Activated CD8-positive, alpha-beta memory T cell treated with anti-CD3 and anti-CD28 coated beads for 24 hours (primary cell): ENCODE measurements at regions not wholly inside any gene's neighbourhood (a gene's known extent, or its start where the extent isn't known, plus 50 kb on each side); places are given as distances from the start of the nearest gene placed in this dataset.

Source experiments
- DNase-seq: peaks from one replicate; pipeline ENCODE4 v3.0.0-alpha.2; 2020

DNA sequence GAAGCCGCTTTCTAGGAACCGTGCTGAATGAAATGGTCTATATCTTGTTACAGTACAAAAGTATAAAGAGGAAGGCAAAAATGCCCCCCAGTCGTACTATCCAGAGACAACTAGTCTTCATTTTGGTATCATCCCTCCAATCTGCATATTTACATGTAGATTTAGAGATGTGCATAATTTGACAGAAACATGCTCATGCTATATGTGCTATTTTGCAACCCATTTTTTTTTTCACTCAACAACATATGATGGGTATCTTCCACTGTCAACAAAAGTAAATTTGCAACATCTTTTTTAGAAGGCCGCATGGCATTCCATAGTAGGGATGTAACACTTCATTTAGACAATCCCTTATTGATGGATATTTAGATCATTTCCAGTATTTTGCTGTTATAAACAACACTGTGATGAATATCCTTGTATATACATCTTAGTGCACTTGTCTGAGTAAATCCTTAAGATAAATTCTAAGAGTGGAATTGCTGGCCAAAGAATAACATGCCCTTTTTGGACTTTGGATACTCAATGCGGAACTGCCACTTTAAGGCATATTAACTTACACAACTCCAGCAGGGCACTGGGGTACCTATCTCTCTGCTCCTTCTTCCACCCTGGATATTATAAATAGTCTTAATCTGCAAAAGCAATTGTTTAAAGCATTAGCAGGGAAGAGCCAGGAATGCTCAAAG, 71.1 kb upstream of the SH3PXD2B start:
- no peak for DNase-seq

DNA sequence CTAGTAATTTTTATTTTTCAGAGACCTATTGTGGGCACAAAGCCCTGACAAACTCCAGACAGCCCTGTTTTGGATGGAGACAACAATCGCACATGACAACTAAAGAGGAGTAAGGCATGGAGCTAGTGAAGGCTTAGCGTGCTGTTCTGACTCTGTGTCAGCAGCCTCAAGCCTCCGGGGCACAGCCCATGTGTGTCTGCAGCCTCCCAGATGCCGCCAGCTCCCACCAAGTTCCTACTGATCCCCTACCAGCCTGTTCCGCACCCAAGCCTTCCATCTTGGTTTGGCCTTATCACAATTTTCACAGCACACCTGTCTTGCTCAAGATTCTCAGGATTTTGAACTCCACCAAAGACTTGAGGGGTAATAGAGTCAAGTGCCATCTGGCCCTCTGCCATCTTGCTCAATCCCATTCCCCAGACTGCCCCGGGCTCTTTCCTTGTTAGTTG, 70.3 kb upstream of the SH3PXD2B start:
- DNase-seq, result peak; percentile 13

DNA sequence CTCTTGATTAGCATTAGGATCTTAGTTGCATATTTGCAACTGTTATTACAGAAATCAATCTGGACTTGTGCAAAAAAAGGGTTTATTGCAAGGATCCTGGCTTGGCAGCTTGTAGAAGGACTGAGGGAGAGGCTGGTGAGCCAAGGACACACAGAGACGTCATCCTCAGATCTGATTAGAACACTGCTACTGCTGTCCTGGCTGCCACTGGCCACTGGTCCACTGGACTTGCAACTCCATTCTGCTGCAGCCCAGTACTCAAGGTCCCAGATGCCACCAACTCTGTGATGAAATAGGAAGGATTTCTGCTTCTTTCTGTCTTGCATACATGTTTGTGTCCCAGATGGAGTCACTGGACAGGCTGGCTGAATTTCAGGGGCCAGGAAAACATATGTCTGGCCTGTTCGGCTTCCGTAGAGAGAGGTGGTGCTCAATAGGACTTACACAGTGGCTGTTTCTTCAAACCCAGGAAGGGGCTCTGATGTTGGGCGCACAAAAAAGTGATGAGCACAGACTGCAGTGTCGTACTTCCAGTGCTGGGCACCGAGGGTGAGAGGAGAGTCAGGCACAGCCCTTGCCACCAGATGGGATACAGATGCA, 68.9 kb upstream of the SH3PXD2B start:
- peak; percentile 17 for DNase-seq

DNA sequence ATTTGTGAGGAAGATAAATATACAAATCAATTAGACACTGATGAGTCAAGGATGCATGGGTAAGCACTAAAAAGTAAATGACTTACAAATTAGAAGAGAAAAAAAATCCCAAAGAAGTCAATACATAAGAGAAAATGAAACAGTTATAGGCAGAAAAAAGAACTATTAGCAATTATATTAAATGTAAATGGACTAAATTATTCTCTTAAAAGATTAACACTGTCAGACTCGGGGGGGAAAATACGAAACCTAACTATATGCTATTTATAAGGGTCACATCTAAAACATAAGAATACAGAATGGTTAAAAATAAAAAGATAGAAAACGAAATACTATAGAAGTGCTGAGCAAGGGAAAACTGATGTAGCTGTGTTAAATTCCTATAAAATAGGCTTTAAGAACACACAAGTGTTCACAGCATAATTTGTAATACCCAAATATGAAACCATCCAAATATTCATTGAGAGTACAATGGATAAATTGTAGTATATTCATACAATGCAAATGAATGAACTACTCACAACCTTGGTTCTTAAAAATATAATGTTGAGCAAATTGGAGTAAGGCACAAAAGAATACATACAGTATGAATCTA, 67.1 kb upstream of the SH3PXD2B start:
- DNase-seq, result no peak

DNA sequence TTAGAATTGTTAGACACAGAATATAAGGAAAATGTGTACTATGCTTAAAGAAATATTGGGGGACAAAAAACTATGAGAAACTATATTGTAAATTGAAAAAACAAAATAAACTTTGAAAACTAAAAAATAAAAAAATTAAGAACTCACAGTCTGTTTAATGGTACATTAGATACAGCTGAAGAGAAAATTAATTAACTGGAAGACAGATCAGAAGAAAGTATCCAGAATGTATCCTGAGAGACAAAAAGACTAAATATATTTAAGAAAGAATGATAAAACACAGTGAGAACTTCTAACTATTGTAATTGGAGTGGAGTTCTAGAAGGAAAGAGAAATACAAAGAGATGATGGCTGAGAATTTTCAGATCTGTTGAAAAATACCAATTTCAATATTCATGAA, 57.6 kb upstream of the SH3PXD2B start:
- DNase-seq, result no peak

DNA sequence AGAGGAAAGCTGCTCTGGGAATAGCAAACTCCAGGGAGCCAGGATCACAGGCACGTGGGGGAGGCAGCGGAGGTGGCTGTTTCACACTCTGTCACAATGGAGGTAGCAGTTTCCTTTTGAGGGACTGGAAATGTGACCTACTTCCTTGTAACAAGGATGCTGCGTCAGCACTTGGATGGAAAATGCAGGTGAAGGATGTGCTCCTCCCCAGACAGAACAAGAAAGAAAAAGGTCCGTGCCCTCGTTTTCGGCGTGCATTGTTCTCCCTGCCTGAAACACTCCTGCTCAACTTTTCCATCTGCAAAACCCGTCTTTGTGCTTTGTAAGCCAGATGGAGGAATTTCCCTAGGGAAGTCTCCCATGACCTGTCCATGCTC, 55.1 kb upstream of the SH3PXD2B start:
- DNase-seq, result peak; percentile 26

DNA sequence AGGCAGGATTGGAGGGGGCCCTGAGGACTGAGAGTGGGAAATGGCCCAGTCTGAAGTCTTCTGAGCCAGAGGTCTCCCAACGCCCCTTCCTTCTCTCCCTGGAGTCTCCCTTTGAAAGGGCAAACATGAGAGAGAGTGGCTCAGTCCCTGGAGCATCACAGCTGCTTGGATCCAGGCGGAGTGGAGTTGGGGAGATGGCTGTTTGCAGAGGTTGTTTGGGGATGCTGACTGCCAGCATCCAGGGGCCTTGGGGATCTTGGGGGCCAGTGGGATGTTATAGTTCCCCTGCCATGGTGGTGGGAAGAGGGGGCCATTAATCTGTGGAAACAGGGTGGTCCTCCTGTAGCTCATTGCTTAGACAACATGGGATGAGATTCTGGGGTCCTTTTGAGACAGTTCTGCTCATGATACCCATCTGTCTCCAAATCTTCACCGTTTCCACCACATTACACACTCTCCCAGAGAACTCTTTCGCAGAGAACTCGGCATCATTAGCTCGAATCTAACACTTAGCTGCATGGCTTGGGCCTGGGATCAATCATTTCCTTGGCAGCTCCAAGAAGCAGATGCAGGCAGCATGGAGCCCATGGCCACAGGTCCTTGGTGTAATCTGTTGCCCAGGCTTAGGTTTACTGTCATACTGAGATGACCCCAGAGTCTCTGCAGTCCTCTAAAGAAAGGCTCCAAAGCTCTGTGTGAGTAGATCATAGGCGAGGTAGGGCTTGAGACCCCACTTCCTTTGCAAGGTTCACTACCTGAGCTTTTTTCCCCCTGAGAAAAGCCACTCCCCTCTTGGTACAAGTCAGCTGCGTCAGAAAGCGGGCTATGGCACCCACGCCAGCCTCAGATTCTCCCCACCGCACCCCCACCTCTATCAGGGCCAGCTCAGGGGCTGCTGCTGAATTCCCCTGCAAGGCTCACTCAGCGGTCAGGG, 54.4 kb upstream of the SH3PXD2B start:
- DNase-seq, result peak; percentile 35

DNA sequence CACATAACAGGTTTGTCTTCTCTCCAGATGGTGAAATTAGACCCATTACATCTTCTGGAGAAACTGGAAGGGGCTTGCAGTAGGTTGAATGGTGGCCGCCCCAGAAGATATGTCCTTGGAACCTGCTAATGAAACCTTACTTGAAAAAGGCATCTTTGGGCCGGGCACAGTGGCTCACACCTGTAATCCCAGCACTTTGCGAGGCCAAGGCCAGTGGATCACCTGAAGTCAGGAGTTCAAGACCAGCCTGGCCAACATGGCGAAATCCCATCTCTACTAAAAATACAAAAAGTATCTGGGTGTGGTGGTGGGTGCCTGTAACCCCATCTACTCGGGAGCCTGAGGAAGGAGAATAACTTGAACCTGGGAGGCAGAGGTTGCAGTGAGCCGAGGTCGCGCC, 53.2 kb upstream of the SH3PXD2B start:
- peak; percentile 11 for DNase-seq

DNA sequence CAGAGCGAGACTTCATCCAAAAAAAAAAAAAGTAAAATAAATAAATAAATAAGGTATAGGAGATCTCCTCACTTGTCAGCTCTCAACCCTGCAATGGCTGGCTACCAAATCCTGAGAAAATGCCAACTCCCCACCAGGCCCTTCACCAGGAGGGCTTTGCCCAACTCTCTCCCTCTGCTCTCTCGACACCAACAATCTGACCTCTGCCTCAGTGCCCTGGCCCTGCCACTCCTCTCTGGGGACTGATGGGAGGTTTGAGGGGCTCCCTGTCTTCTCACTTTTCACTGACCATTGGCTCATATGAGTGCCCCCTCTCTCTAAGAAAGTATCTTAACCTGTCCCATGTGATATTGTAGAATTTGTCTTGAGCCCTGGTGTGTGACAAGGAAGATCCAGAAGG, 52.6 kb upstream of the SH3PXD2B start:
- DNase-seq, result peak; percentile 28

DNA sequence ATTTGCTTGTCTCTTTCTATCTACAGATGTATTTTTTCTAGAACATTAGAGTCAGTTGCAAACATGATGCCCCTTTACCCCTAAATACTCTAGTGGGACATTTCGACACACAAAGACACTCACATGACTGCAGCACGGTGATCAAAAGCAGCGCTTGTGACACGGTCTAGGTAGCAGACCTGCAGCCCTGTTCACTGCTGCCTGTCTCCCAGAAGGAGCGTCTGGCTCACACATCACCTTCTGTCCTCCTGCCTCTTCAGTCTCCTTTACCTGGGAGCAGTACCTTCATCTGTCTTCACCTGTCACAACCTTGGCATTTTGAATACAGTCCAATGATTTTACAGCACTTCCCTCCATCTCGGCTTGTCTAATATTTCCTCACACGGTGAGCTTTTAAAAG, 51.9 kb upstream of the SH3PXD2B start:
- DNase-seq, result peak; percentile 7

DNA sequence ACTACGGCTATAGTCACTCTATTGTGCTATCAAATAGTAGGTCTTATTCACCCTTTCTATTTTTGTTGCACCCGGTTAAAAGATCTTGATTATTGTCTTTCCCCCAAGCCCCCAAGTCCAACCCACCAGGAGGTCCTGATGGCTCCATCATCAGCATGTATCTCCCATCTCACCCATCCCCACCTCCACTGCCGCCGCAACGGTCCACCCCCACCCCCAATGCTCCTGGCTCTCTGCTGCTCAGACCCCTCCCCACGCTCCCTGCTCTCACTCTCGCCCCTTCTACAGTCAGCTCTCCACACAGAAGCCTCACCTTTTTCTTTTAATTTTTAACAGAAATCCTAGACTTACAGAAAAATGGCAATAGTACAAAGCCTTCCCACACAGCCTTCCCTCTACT, 51.5 kb upstream of the SH3PXD2B start:
- DNase-seq, result no peak

DNA sequence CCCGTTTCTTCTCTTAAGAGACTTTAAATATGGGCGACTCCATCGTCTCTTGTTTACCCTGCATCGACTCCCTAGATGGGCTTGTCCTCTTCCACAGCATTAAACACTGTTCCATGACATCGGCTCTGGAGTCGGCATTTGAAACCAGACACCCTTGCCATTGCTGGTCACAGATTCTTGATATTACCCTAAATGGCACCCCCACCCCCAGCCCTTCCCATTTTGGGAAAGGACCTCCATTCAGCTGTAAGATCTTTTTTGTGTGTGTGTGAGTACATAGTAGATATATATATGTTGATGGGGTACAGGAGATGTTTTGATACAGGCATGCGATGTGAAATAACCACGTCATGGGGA, 51.1 kb upstream of the SH3PXD2B start:
- peak; percentile 19 for DNase-seq

DNA sequence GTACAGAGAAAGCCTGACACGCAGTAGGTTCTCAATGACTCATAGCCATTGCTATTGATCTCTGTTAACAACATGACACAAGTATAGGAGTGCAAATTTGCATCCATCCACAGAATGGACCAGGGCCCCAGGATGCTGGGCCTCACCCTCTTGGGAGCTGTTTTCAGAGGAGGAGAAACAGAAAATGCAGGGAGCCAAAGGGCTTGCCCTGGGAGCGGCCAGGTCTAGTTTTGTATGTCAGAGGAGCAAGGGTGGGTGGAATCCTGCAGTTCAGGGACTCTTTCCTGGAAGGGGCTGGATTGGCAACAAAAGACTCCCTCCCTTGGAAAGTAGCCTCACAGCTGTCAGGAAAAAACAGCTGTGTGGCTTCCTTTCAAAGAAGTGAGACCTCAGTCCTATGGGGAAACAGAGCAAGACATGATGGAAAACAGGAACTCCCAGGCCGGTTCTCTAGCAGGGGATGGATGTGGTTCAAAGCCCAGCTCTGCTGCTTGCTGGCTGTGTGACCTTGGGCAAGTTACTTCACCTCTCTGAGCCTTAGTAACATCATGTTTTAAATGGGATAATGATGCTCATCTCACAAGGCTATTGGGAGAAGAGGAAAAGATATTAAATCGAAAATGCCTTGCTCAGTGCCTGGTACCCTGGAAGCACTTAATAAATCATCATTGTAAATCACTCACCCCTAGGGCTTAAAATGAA, 50.5 kb upstream of the SH3PXD2B start:
- peak; percentile 40 for DNase-seq

DNA sequence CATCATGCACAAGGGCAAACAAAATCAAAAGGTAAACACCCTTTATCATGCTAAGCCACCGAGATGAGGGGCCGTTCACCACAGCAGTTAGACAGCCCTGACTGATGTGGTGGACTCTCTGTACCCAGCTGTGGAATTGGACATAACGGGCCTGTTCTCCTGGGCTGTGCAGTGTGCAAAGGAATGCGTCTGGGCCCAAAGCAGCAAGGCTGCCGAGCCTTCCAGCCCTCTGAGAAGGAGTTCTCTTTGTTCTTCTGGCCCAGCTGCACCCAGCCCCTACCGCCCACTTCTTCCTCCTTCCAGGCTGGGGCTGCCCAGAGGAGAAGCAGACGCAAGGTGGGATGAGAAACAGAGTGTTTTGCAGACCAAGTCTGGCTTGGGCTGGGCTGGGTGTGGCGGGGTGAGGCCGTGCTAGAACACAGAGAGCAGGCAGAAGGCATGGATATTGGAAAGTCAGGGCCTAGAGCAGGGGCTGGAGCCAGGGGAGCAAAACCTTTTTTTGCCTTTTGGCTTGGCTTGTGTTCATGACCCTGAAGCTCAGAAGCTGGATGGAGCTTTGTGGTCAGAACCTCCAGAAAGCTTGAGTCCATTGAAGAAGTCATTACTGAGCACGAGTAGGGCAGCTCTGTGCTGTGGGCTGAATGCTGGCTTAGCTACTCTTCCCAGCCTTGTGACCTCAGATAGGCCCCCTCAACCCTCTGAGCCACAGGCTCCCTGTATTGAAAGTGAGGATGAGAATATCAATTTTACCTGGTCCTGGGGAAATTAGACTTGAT, 49.8 kb upstream of the SH3PXD2B start:
- DNase-seq, result peak; percentile 9
